ENCODE measurements at regions not wholly inside any gene's neighbourhood (a gene's known extent, or its start where the extent isn't known, plus 50 kb on each side); places are given as distances from the start of the nearest gene placed in this dataset.

- no peak for TF ChIP-seq CTCF (IDR thresholded peaks at IDR 0.05; ENCODE audit: low read depth, low read length, missing control alignments)
- no peak overlapping the region for H3K4me3 ChIP-seq (ENCODE audit: low read depth, low read length)
- DNase-seq (ENCODE audit: low read depth): no peak
Measured at GRCh38 chr2:104904889-104905288, 51.0 kb downstream of the POU3F3 start.

GRCh38 chr2:104909317-104909716 lies 55.4 kb downstream of the POU3F3 start:
- no peak for DNase-seq (ENCODE audit: low read depth)
- no peak overlapping the region for H3K4me3 ChIP-seq (ENCODE audit: low read depth, low read length)
- TF ChIP-seq CTCF (IDR thresholded peaks at IDR 0.05; ENCODE audit: low read depth, low read length, missing control alignments): no peak

GRCh38 chr2:104914509-104914908 lies 60.6 kb downstream of the POU3F3 start:
- DNase-seq (ENCODE audit: low read depth): no peak
- no peak for TF ChIP-seq CTCF (IDR thresholded peaks at IDR 0.05; ENCODE audit: low read depth, low read length, missing control alignments)
- H3K4me3 ChIP-seq (ENCODE audit: low read depth, low read length): no peak overlapping the region

- no peak for TF ChIP-seq CTCF (IDR thresholded peaks at IDR 0.05; ENCODE audit: low read depth, low read length, missing control alignments)
- no peak for DNase-seq (ENCODE audit: low read depth)
- no peak overlapping the region for H3K4me3 ChIP-seq (ENCODE audit: low read depth, low read length)
Measured at GRCh38 chr2:104915107-104915793, 61.3 kb downstream of the POU3F3 start.

GRCh38 chr2:104919127-104919526 lies 65.2 kb downstream of the POU3F3 start:
- DNase-seq (ENCODE audit: low read depth): no peak
- TF ChIP-seq CTCF (IDR thresholded peaks at IDR 0.05; ENCODE audit: low read depth, low read length, missing control alignments): no peak
- no peak overlapping the region for H3K4me3 ChIP-seq (ENCODE audit: low read depth, low read length)

- peak; percentile 1 for TF ChIP-seq CTCF (IDR thresholded peaks at IDR 0.05; ENCODE audit: low read depth, low read length, missing control alignments)
- no peak for DNase-seq (ENCODE audit: low read depth)
- no peak overlapping the region for H3K4me3 ChIP-seq (ENCODE audit: low read depth, low read length)
Measured at GRCh38 chr2:104923665-104924064, 69.8 kb downstream of the POU3F3 start.

- TF ChIP-seq CTCF (IDR thresholded peaks at IDR 0.05; ENCODE audit: low read depth, low read length, missing control alignments): no peak
- no peak overlapping the region for H3K4me3 ChIP-seq (ENCODE audit: low read depth, low read length)
- DNase-seq (ENCODE audit: low read depth): no peak
Measured at GRCh38 chr2:104929663-104930062, 75.7 kb downstream of the POU3F3 start.

Measured in GM12864 (cell line).